ENCODE measurements at regions not wholly inside any gene's neighbourhood (a gene's known extent, or its start where the extent isn't known, plus 50 kb on each side); places are given as distances from the start of the nearest gene placed in this dataset.

DNA sequence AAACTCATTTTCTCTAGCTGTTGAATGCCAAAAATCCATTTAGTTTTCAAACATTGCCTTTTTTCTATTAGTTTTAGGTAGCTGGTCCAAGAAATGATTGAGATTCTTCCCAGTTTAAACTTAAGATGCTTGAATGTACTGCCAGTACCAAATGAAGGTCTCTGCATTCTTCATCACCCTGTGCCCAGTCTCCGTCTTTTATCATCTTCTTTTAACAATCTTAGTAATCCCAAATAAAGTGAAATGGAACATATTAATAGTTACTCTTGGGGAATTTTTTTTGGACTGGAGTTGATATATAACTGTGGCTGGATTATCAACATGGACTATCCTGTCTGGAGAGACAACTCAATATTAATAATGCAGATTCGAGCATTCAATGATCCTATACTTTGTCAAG, 54.1 kb upstream of the PCED1B start:
- Histone ChIP-seq H3K9me3 (replicated peaks; ENCODE audit: control insufficient read depth, insufficient read depth, low read depth, low read length) (no peaks in the 10 kb centered on the region), H3K79me2 (ENCODE audit: control insufficient read depth, insufficient read depth, low read length) (no peaks in the 10 kb centered on the region), H3K4me1 (replicated peaks in 1 of 2; ENCODE audit: control insufficient read depth in 2 of 2, insufficient read depth in 2 of 2, low read length in 2 of 2) (no peaks in the 10 kb centered on the region), H3K27ac (ENCODE audit: extremely low read depth, low read depth, low read length) (no peak overlapping the region), H3K36me3 (ENCODE audit: control insufficient read depth, insufficient read depth, low read length) (no peaks in the 10 kb centered on the region), H3K4me2 (ENCODE audit: insufficient read depth, low read length) (no peak overlapping the region), H2AFZ (ENCODE audit: low read depth, low read length) (no peak overlapping the region), H3K27me3 (ENCODE audit: control insufficient read depth in 2 of 2, insufficient read depth in 2 of 2, low read length in 2 of 2) (peaks cover 2 to 4% of the 10 kb centered on the region in 2 experiments; a peak in 2 of 5 replicates), H3K9ac (ENCODE audit: insufficient read depth in 1 of 2, low read depth in 2 of 2, low read length in 2 of 2) (no peak overlapping the region), H3K4me3 (no peak overlapping the region), H3K9me1 (ENCODE audit: control insufficient read depth, insufficient read depth, low read length) (no peaks in the 10 kb centered on the region), H4K20me1 (replicated peaks; ENCODE audit: control insufficient read depth, insufficient read depth, low read length) (no peaks in the 10 kb centered on the region)
- intact Hi-C loops (cut with micrococcal nuclease) = loop anchor here (10.0 kb wide), 1 partner anchor 881 kb away; no protein-coding TSS in a partner anchor
- ATAC-seq (no peak), DNase-seq (ENCODE audit: extremely low read depth in 1 of 4, low spot score in 3 of 4) (no peak), FAIRE-seq (no peak)
- CTCF ChIA-PET (ENCODE audit: low intra/inter-chr PET ratio) = no interaction called here
- POLR2A ChIA-PET = no interaction called here
- 8% methylated on average over 2 of the region's 2 CpGs for WGBS (ENCODE audit: insufficient coverage, low coverage, missing lambda C conversion rate)
- in situ Hi-C loops (cut with MboI) = no loop called here
- TF ChIP-seq FOSL1 (tag; conservative IDR thresholded peaks at IDR 0.05) = no peak
- TF ChIP-seq GATAD2A (IDR thresholded peaks at IDR 0.05) = no peak
- TF ChIP-seq ARID1B (IDR thresholded peaks at IDR 0.05) = no peak
- no peak for TF ChIP-seq CBX1 (IDR thresholded peaks at IDR 0.05; ENCODE audit: low read depth)
- TF ChIP-seq EP400 (IDR thresholded peaks at IDR 0.05) = no peak
- TF ChIP-seq, protein P1, sequence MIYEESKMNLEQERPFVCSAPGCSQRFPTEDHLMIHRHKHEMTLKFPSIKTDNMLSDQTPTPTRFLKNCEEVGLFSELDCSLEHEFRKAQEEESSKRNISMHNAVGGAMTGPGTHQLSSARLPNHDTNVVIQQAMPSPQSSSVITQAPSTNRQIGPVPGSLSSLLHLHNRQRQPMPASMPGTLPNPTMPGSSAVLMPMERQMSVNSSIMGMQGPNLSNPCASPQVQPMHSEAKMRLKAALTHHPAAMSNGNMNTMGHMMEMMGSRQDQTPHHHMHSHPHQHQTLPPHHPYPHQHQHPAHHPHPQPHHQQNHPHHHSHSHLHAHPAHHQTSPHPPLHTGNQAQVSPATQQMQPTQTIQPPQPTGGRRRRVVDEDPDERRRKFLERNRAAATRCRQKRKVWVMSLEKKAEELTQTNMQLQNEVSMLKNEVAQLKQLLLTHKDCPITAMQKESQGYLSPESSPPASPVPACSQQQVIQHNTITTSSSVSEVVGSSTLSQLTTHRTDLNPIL (CRISPR knock-in tag; IDR thresholded peaks at IDR 0.05) = no peak
- BruUV-seq (replicated peaks) = no TSS peak

DNA sequence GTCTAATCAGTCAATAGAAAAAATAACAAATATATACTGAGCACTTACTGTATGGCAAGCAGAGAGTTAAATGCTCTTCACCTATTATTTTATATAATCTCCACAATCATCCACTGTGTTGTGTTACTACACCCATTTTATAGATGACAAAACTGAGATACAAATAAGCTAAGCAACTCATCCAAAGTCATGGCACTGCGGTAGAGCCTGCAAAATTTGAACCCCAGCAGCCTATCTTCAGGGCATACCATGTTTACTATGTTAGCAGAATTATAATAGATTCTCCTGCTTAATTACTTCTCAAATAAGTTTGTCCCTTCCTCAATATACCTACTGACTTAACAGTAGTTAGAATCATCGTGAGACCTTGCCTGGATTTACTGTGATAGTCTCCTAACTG, 53.6 kb upstream of the PCED1B start:
- peaks cover 2 to 4% of the 10 kb centered on the region in 2 experiments; a peak in 2 of 5 replicates for H3K27me3 ChIP-seq (ENCODE audit: control insufficient read depth in 2 of 2, insufficient read depth in 2 of 2, low read length in 2 of 2)
- no peak overlapping the region for H3K27ac ChIP-seq (ENCODE audit: extremely low read depth, low read depth, low read length)
- no peaks in the 10 kb centered on the region for H3K9me3 ChIP-seq (replicated peaks; ENCODE audit: control insufficient read depth, insufficient read depth, low read depth, low read length)
- ATAC-seq (no peak), FAIRE-seq (no peak), DNase-seq (ENCODE audit: extremely low read depth in 1 of 4, low spot score in 3 of 4) (no peak)
- H3K36me3 ChIP-seq (ENCODE audit: control insufficient read depth, insufficient read depth, low read length) = no peaks in the 10 kb centered on the region
- 4% methylated on average over 2 of the region's 2 CpGs for WGBS (ENCODE audit: insufficient coverage, low coverage, missing lambda C conversion rate)
- intact Hi-C loops (cut with micrococcal nuclease) (loop anchor here (10.0 kb wide), 1 partner anchor 881 kb away; no protein-coding TSS in a partner anchor), in situ Hi-C loops (cut with MboI) (no loop called here)
- TF ChIP-seq NCOA1 (IDR thresholded peaks at IDR 0.05; ENCODE audit: low read depth) = no peak
- peak; percentile 85 for TF ChIP-seq RBM25 (IDR thresholded peaks at IDR 0.05; ENCODE audit: low read depth, low read length, severe bottlenecking)
- no peaks in the 10 kb centered on the region for H3K4me1 ChIP-seq (replicated peaks in 1 of 2; ENCODE audit: control insufficient read depth in 2 of 2, insufficient read depth in 2 of 2, low read length in 2 of 2)
- H3K9ac ChIP-seq (ENCODE audit: insufficient read depth in 1 of 2, low read depth in 2 of 2, low read length in 2 of 2) = no peak overlapping the region
- H4K20me1 ChIP-seq (replicated peaks; ENCODE audit: control insufficient read depth, insufficient read depth, low read length) = no peaks in the 10 kb centered on the region
- no peaks in the 10 kb centered on the region for H3K79me2 ChIP-seq (ENCODE audit: control insufficient read depth, insufficient read depth, low read length)
- H2AFZ ChIP-seq (ENCODE audit: low read depth, low read length) = no peak overlapping the region
- H3K9me1 ChIP-seq (ENCODE audit: control insufficient read depth, insufficient read depth, low read length) = no peaks in the 10 kb centered on the region
- H3K4me3 ChIP-seq = no peak overlapping the region
- no peak overlapping the region for H3K4me2 ChIP-seq (ENCODE audit: insufficient read depth, low read length)
- ChIA-PET CTCF (ENCODE audit: low intra/inter-chr PET ratio) (no interaction called here), POLR2A (no interaction called here)
- BruUV-seq (replicated peaks) = no TSS peak

Measured in K562 (cell line).